NCI-H2196 treated with DMSO at 0.1 percent for 48 hours (cell line): ENCODE measurements at regions not wholly inside any gene's neighbourhood (a gene's known extent, or its start where the extent isn't known, plus 50 kb on each side); places are given as distances from the start of the nearest gene placed in this dataset.

Source experiments
- DNase-seq: peaks from one replicate; lab custom pipeline; 2025; ENCODE audit not compliant: unreplicated experiment; lab: John Stamatoyannopoulos, UW

- DNase-seq, result no peak
Observed at GRCh38 chr4:132245319-132245718, 903.8 kb upstream of the PCDH10 start.

GRCh38 chr4:132264176-132264575 is 884.9 kb upstream of the PCDH10 start:
- DNase-seq, result no peak

GRCh38 chr4:132266374-132266773 is 882.7 kb upstream of the PCDH10 start:
- DNase-seq, result no peak

- DNase-seq, result no peak
Observed at GRCh38 chr4:132267321-132267720, 881.8 kb upstream of the PCDH10 start.

- DNase-seq, result no peak
Observed at GRCh38 chr4:132269303-132269990, 879.6 kb upstream of the PCDH10 start.

- DNase-seq, result no peak
Observed at GRCh38 chr4:132275583-132276121, 873.4 kb upstream of the PCDH10 start.

- no peak for DNase-seq
Observed at GRCh38 chr4:132276185-132276584, 872.9 kb upstream of the PCDH10 start.

GRCh38 chr4:132276989-132277388 is 872.1 kb upstream of the PCDH10 start:
- DNase-seq, result no peak

GRCh38 chr4:132281733-132282132 is 867.4 kb upstream of the PCDH10 start:
- no peak for DNase-seq

GRCh38 chr4:132284910-132285426 is 864.1 kb upstream of the PCDH10 start:
- no peak for DNase-seq

GRCh38 chr4:132297346-132297745 is 851.7 kb upstream of the PCDH10 start:
- DNase-seq, result no peak

- DNase-seq, result no peak
Observed at GRCh38 chr4:132299841-132300240, 849.3 kb upstream of the PCDH10 start.

- no peak for DNase-seq
Observed at GRCh38 chr4:132312521-132312920, 836.6 kb upstream of the PCDH10 start.

- no peak for DNase-seq
Observed at GRCh38 chr4:132313852-132314251, 835.2 kb upstream of the PCDH10 start.

GRCh38 chr4:132316738-132317137 is 832.4 kb upstream of the PCDH10 start:
- no peak for DNase-seq

- DNase-seq, result no peak
Observed at GRCh38 chr4:132317923-132318322, 831.2 kb upstream of the PCDH10 start.

- no peak for DNase-seq
Observed at GRCh38 chr4:132328761-132329160, 820.3 kb upstream of the PCDH10 start.

GRCh38 chr4:132330994-132331393 is 818.1 kb upstream of the PCDH10 start:
- DNase-seq, result no peak

GRCh38 chr4:132332932-132333723 is 816.0 kb upstream of the PCDH10 start:
- no peak for DNase-seq

GRCh38 chr4:132333724-132334047 is 815.4 kb upstream of the PCDH10 start:
- no peak for DNase-seq

GRCh38 chr4:132334081-132334480 is 815.0 kb upstream of the PCDH10 start:
- DNase-seq, result no peak
